Upper lobe of left lung (tissue), 6 donors: ENCODE measurements at regions not wholly inside any gene's neighbourhood (a gene's known extent, or its start where the extent isn't known, plus 50 kb on each side); places are given as distances from the start of the nearest gene placed in this dataset.

Experiments used
- ATAC-seq, 2 donors: fragments of 200-7000 bp; cut with Tn5 transposase; one replicate each; pipeline ENCODE4 v1.9.1; 2022; ENCODE audit warnings: mild to moderate bottlenecking in 2 of 2, moderate library complexity in 2 of 2; ENCODE audit not compliant: low FRiP score in 2 of 2
- DNase-seq, 2 donors: peaks; one replicate each; pipeline ENCODE4 v3.0.0-alpha.2; 2019 to 2020
- H3K27ac ChIP-seq, 4 donors: fragments of 200-600 bp; sonication (generic); one replicate each; pipeline ENCODE4 v1.5.1; 2016 to 2019
- H3K27me3 ChIP-seq, 4 donors: fragments of 200-600 bp; sonication (generic); one replicate each; pipeline ENCODE4 v1.5.1; 2017 to 2019
- H3K36me3 ChIP-seq, 4 donors: fragments of 200-600 bp; sonication (generic); one replicate each; pipeline ENCODE4 v1.5.1; 2016 to 2019
- H3K4me1 ChIP-seq, 4 donors: fragments of 200-600 bp; sonication (generic); one replicate each; pipeline ENCODE4 v1.5.1; 2018 to 2019
- H3K4me3 ChIP-seq, 4 donors: fragments of 200-600 bp; sonication (generic); one replicate each; pipeline ENCODE4 v1.5.1; 2017 to 2019; ENCODE audit warnings: mild to moderate bottlenecking in 2 of 4, moderate library complexity in 1 of 4
- H3K9me3 ChIP-seq, 4 donors: fragments of 200-600 bp; sonication (generic); one replicate each; pipeline ENCODE4 v1.5.1; 2018 to 2019
- EP300 ChIP-seq, 4 donors: sonication (generic); formaldehyde crosslinking; IDR thresholded peaks; one replicate each; pipeline ENCODE4 v1.5.1; 2017; ENCODE audit warnings: antibody characterized with exemption in 4 of 4, control low read depth in 2 of 4
- POLR2A ChIP-seq, 4 donors: fragments of 450-650 bp; IDR thresholded peaks; one replicate each; pipeline ENCODE4 v1.5.1; 2016 to 2017; ENCODE audit warnings: antibody characterized with exemption in 4 of 4, mild to moderate bottlenecking in 2 of 4
- POLR2AphosphoS5 ChIP-seq, 2 donors: sonication (generic); formaldehyde crosslinking; IDR thresholded peaks; one replicate each; pipeline ENCODE4 v1.5.1; 2017; ENCODE audit warnings: antibody characterized with exemption in 2 of 2
- WGBS, 2 donors: methylation state at CpG; one replicate each; pipeline ENCODE4 v1.1.5; 2017 to 2018; 5-methylcytosine and 5-hydroxymethylcytosine counted together
- TF ChIP-seq, protein P1 (sequence below), 6 experiments: fragments of 450-650 bp in 4 of 6; fragments of 200-600 bp in 2 of 6; sonication (generic) in 2 of 6; IDR thresholded peaks; one replicate each; pipeline ENCODE4 v1.5.1; 2016 to 2019; ENCODE audit warnings: antibody characterized with exemption in 6 of 6
- donor health status: DM: no; HTN: no; CAD: no; lungs with moderate emphysema.
- donor health status: DM: no; HTN: yes; CAD: no; lungs with severe emphysema.

DNA sequence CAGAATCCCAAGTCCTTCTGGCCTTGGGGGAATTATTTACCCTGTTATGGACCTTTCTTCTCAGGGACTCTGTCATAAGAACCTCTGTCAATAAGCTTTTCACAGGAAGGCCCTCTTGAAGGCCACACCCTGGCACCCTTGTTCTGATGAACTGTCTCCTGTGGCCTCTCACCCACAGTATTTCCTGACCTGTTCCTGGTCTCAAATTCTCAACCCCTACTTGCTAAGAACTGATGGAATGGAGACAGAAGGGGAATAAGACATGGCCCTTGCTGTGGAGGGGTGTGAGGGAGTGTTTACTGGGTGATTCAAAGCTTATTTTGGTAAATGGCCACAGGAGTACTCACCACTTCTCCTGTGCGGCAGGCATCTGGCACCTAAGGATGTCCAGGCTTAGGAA, 1082.9 kb downstream of the BCL11B start:
- Histone ChIP-seq H3K9me3 (no peaks in the 10 kb centered on the region), H3K4me1 (peaks cover 0 to 8% (median 0%) of the 10 kb centered on the region in 4 donors), H3K36me3 (no peaks in the 10 kb centered on the region), H3K4me3 (no peak overlapping the region), H3K27me3 (no peaks in the 10 kb centered on the region), H3K27ac (peak overlapping the region; percentile 24 to 62 (median 42))
- 62 to 67% methylated on average over 1 of the region's 1 CpG for WGBS, 2 donors
- TF ChIP-seq EP300 (IDR thresholded peaks at IDR 0.05) (peak in 1 of 4 donors; percentile 3), POLR2AphosphoS5 (IDR thresholded peaks at IDR 0.05) (no peak)
- DNase-seq (peak in 1 of 2 donors; percentile 60), ATAC-seq (no peak)

- Histone ChIP-seq H3K27ac (peak overlapping the region in 2 of 4 donors; percentile 37 to 62), H3K4me3 (no peak overlapping the region), H3K9me3 (no peaks in the 10 kb centered on the region), H3K4me1 (peaks cover 0 to 8% (median 0%) of the 10 kb centered on the region in 4 donors), H3K27me3 (no peaks in the 10 kb centered on the region), H3K36me3 (no peaks in the 10 kb centered on the region)
- DNase-seq (no peak), ATAC-seq (no peak)
- WGBS, 2 donors: 73 to 81% methylated on average over 9 of the region's 9 CpGs
- TF ChIP-seq POLR2A (IDR thresholded peaks at IDR 0.05) (peak in 1 of 4 donors; percentile 47), POLR2AphosphoS5 (IDR thresholded peaks at IDR 0.05) (no peak)
Measured at GRCh38 chr14:98189511-98189910, 1082.5 kb downstream of the BCL11B start.

- ATAC-seq (no peak), DNase-seq (no peak)
- Histone ChIP-seq H3K9me3 (no peaks in the 10 kb centered on the region), H3K27ac (peak overlapping the region in 1 of 4 donors; percentile 37), H3K36me3 (no peaks in the 10 kb centered on the region), H3K27me3 (no peaks in the 10 kb centered on the region), H3K4me3 (no peak overlapping the region), H3K4me1 (peaks cover 0 to 8% (median 0%) of the 10 kb centered on the region in 4 donors)
- TF ChIP-seq, protein P1, sequence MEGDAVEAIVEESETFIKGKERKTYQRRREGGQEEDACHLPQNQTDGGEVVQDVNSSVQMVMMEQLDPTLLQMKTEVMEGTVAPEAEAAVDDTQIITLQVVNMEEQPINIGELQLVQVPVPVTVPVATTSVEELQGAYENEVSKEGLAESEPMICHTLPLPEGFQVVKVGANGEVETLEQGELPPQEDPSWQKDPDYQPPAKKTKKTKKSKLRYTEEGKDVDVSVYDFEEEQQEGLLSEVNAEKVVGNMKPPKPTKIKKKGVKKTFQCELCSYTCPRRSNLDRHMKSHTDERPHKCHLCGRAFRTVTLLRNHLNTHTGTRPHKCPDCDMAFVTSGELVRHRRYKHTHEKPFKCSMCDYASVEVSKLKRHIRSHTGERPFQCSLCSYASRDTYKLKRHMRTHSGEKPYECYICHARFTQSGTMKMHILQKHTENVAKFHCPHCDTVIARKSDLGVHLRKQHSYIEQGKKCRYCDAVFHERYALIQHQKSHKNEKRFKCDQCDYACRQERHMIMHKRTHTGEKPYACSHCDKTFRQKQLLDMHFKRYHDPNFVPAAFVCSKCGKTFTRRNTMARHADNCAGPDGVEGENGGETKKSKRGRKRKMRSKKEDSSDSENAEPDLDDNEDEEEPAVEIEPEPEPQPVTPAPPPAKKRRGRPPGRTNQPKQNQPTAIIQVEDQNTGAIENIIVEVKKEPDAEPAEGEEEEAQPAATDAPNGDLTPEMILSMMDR (IDR thresholded peaks at IDR 0.05): no peak
- TF ChIP-seq POLR2A (IDR thresholded peaks at IDR 0.05): no peak
- no peak for TF ChIP-seq POLR2AphosphoS5 (IDR thresholded peaks at IDR 0.05)
- no peak for TF ChIP-seq EP300 (IDR thresholded peaks at IDR 0.05)
- 82 to 83% methylated on average over 1 of the region's 1 CpG for WGBS, 2 donors
Measured at GRCh38 chr14:98189944-98190343, 1082.1 kb downstream of the BCL11B start.

DNA sequence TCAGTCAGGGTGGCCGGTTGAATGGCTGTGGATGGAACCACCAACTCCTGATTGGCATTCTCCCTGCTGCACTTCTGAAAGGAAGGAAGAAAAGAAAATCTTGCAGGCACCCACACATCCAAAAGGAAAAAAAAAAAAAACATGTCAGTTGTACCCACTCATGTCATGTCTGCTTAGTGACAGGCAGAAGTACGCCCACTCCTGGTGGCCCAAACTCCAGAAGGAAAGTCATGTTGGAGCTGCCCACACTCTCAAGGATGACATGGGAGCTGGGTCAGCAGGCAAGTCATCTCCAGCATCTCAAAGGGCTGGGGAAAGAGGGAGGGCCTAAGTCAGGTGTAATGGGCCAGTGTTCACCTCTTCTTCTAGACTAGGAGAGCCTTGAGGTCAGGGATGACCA, 1079.1 kb downstream of the BCL11B start:
- TF ChIP-seq POLR2A (IDR thresholded peaks at IDR 0.05): no peak
- no peak for TF ChIP-seq POLR2AphosphoS5 (IDR thresholded peaks at IDR 0.05)
- TF ChIP-seq, protein P1 (IDR thresholded peaks at IDR 0.05): no peak
- no peak for TF ChIP-seq EP300 (IDR thresholded peaks at IDR 0.05)
- Histone ChIP-seq H3K27me3 (no peaks in the 10 kb centered on the region), H3K36me3 (no peaks in the 10 kb centered on the region), H3K4me1 (peaks cover 0 to 8% (median 0%) of the 10 kb centered on the region in 4 donors), H3K27ac (no peak overlapping the region), H3K9me3 (no peaks in the 10 kb centered on the region), H3K4me3 (no peak overlapping the region)
- 89% methylated on average over 2 of the region's 2 CpGs for WGBS, 2 donors
- DNase-seq (no peak), ATAC-seq (peak in 1 of 2 donors; percentile 12)

DNA sequence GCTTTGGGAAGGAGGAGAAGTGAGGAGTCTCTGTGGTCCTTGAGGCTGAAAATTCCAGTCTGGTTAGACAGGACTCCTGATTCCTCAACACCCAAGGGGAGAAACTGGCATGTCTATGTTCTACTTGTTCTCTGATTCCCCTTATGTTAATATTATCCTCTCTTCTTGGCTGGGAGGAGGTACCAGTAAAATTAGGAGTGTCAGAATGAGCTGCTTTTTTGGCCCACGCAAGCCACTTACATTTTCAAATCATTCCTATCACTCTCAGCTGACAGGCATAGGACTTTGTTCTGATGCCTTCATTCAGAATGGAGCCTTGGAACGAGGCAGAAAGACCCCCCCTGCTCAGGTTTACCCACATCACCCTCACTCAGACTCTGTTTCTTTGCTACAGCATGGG, 1077.2 kb downstream of the BCL11B start:
- no peaks in the 10 kb centered on the region for H3K27me3 ChIP-seq
- H3K36me3 ChIP-seq: no peaks in the 10 kb centered on the region
- WGBS, 2 donors: 66 to 75% methylated on average over 2 of the region's 2 CpGs
- ATAC-seq (no peak), DNase-seq (no peak)
- no peaks in the 10 kb centered on the region for H3K4me1 ChIP-seq
- TF ChIP-seq POLR2AphosphoS5 (IDR thresholded peaks at IDR 0.05): no peak
- TF ChIP-seq, protein P1 (IDR thresholded peaks at IDR 0.05): no peak
- TF ChIP-seq POLR2A (IDR thresholded peaks at IDR 0.05): no peak
- TF ChIP-seq EP300 (IDR thresholded peaks at IDR 0.05): no peak
- no peak overlapping the region for H3K4me3 ChIP-seq
- H3K9me3 ChIP-seq: no peaks in the 10 kb centered on the region
- no peak overlapping the region for H3K27ac ChIP-seq

GRCh38 chr14:98195256-98195655, 1076.7 kb downstream of the BCL11B start:
- 58 to 77% methylated on average over 3 of the region's 3 CpGs for WGBS, 2 donors
- Histone ChIP-seq H3K36me3 (no peaks in the 10 kb centered on the region), H3K4me3 (no peak overlapping the region), H3K4me1 (no peaks in the 10 kb centered on the region), H3K27me3 (no peaks in the 10 kb centered on the region), H3K9me3 (no peaks in the 10 kb centered on the region), H3K27ac (no peak overlapping the region)
- TF ChIP-seq, protein P1 (IDR thresholded peaks at IDR 0.05): no peak
- TF ChIP-seq EP300 (IDR thresholded peaks at IDR 0.05) (no peak), POLR2AphosphoS5 (IDR thresholded peaks at IDR 0.05) (no peak), POLR2A (IDR thresholded peaks at IDR 0.05) (no peak)
- no peak for ATAC-seq
- DNase-seq: no peak
